Subcutaneous abdominal adipose tissue (tissue), 5 donors: ENCODE measurements at regions not wholly inside any gene's neighbourhood (a gene's known extent, or its start where the extent isn't known, plus 50 kb on each side); places are given as distances from the start of the nearest gene placed in this dataset.
"Not testable (repeated sequence)": the region's sequence is repeated elsewhere in the genome, so short reads cannot be mapped to it uniquely, and the experiment has no call there.

Source experiments
- H3K27ac ChIP-seq: one replicate; pipeline ENCODE4 v1.7.0; 2013; ENCODE audit warnings: low read depth, mild to moderate bottlenecking, inconsistent platforms, low read length, moderate library complexity
- H3K27me3 ChIP-seq, 5 donors: one replicate each; pipeline ENCODE4 v1.7.0; 2013; ENCODE audit warnings: low read length in 5 of 5, inconsistent platforms in 1 of 5; ENCODE audit not compliant: control insufficient read depth in 5 of 5, insufficient read depth in 4 of 5
- H3K36me3 ChIP-seq, 5 donors: one replicate each; pipeline ENCODE4 v1.7.0; 2013; ENCODE audit warnings: low read length in 5 of 5; ENCODE audit not compliant: control insufficient read depth in 5 of 5, insufficient read depth in 5 of 5
- H3K4me1 ChIP-seq, 5 donors: one replicate each; pipeline ENCODE4 v1.7.0; 2013; ENCODE audit warnings: low read length in 5 of 5, mild to moderate bottlenecking in 3 of 5, moderate library complexity in 1 of 5; ENCODE audit not compliant: control insufficient read depth in 5 of 5, insufficient read depth in 5 of 5
- H3K4me3 ChIP-seq, 5 donors: one replicate each; pipeline ENCODE4 v1.7.0; 2013; ENCODE audit warnings: low read length in 5 of 5, low read depth in 1 of 5
- H3K9ac ChIP-seq, 5 donors: one replicate each; pipeline ENCODE4 v1.7.0; 2013; ENCODE audit warnings: low read length in 5 of 5, mild to moderate bottlenecking in 4 of 5, moderate library complexity in 3 of 5
- H3K9me3 ChIP-seq, 5 donors: one replicate each; pipeline ENCODE4 v1.7.0; 2013; ENCODE audit warnings: low read length in 5 of 5; ENCODE audit not compliant: control insufficient read depth in 5 of 5
- donor health status: healthy.
- donor health status: healthy.
- donor health status: healthy.
- donor health status: healthy.
- donor health status: healthy.

- Histone ChIP-seq H3K9ac (no peak overlapping the region), H3K9me3 (peaks cover 0 to 3% (median 0%) of the 10 kb centered on the region in 5 donors), H3K27ac (no peak overlapping the region), H3K4me3 (no peak overlapping the region), H3K36me3 (no peaks in the 10 kb centered on the region), H3K4me1 (no peaks in the 10 kb centered on the region), H3K27me3 (peaks cover 0 to 2% (median 0%) of the 10 kb centered on the region in 5 donors)
Observed at GRCh38 chr15:38795471-38796245, 231.0 kb upstream of the RASGRP1 start.

- H3K36me3 ChIP-seq, result no peaks in the 10 kb centered on the region
- H3K4me1 ChIP-seq, result no peaks in the 10 kb centered on the region
- peaks cover 0 to 3% (median 0%) of the 10 kb centered on the region in 5 donors for H3K9me3 ChIP-seq
- peaks cover 0 to 2% (median 0%) of the 10 kb centered on the region in 5 donors for H3K27me3 ChIP-seq
- no peak overlapping the region for H3K4me3 ChIP-seq
- H3K27ac ChIP-seq, result no peak overlapping the region
- H3K9ac ChIP-seq, result no peak overlapping the region
Observed at GRCh38 chr15:38796589-38796988, 232.0 kb upstream of the RASGRP1 start.

- not testable (repeated sequence) for H3K27ac ChIP-seq, H3K9me3 ChIP-seq, H3K27me3 ChIP-seq, H3K9ac ChIP-seq, H3K4me1 ChIP-seq, H3K36me3 ChIP-seq, H3K4me3 ChIP-seq
Observed at GRCh38 chr15:38797506-38797905, 232.9 kb upstream of the RASGRP1 start.

GRCh38 chr15:38799202-38799601 lies 234.6 kb upstream of the RASGRP1 start:
- H3K9me3 ChIP-seq, result not testable (repeated sequence)

GRCh38 chr15:38809621-38810020 lies 245.0 kb upstream of the RASGRP1 start:
- no peak overlapping the region for H3K9ac ChIP-seq
- no peaks in the 10 kb centered on the region for H3K4me1 ChIP-seq
- H3K36me3 ChIP-seq, result no peaks in the 10 kb centered on the region
- no peaks in the 10 kb centered on the region for H3K27me3 ChIP-seq
- H3K4me3 ChIP-seq, result no peak overlapping the region
- no peak overlapping the region for H3K27ac ChIP-seq
- H3K9me3 ChIP-seq, result no peaks in the 10 kb centered on the region

More at GRCh38 chr15:38799202-38799601, 234.6 kb upstream of the RASGRP1 start:
- H3K4me1 ChIP-seq, H3K27ac ChIP-seq, H3K36me3 ChIP-seq, H3K27me3 ChIP-seq, H3K9ac ChIP-seq, H3K4me3 ChIP-seq: not testable (repeated sequence)

GRCh38 chr15:38810686-38811085 lies 246.1 kb upstream of the RASGRP1 start:
- Histone ChIP-seq H3K9me3 (no peaks in the 10 kb centered on the region), H3K4me1 (no peaks in the 10 kb centered on the region), H3K36me3 (no peaks in the 10 kb centered on the region), H3K27me3 (no peaks in the 10 kb centered on the region), H3K27ac (no peak overlapping the region), H3K9ac (no peak overlapping the region), H3K4me3 (no peak overlapping the region)

- H3K9ac ChIP-seq, H3K27me3 ChIP-seq, H3K4me3 ChIP-seq, H3K27ac ChIP-seq, H3K36me3 ChIP-seq, H3K9me3 ChIP-seq, H3K4me1 ChIP-seq: not testable (repeated sequence)
Observed at GRCh38 chr15:38814254-38814653, 249.6 kb upstream of the RASGRP1 start.

GRCh38 chr15:38814891-38815290 lies 250.3 kb upstream of the RASGRP1 start:
- no peak overlapping the region for H3K27ac ChIP-seq
- no peaks in the 10 kb centered on the region for H3K36me3 ChIP-seq
- H3K27me3 ChIP-seq, result no peaks in the 10 kb centered on the region
- no peaks in the 10 kb centered on the region for H3K9me3 ChIP-seq
- no peak overlapping the region for H3K4me3 ChIP-seq
- no peak overlapping the region for H3K9ac ChIP-seq
- H3K4me1 ChIP-seq, result peaks cover 0 to 7% (median 3%) of the 10 kb centered on the region in 5 donors

- Histone ChIP-seq H3K4me1 (peaks cover 0 to 7% (median 3%) of the 10 kb centered on the region in 5 donors), H3K9ac (no peak overlapping the region), H3K9me3 (no peaks in the 10 kb centered on the region), H3K27ac (no peak overlapping the region), H3K4me3 (peak overlapping the region in 3 of 5 donors; percentile 12 to 52 (median 46)), H3K27me3 (no peaks in the 10 kb centered on the region), H3K36me3 (no peaks in the 10 kb centered on the region)
Observed at GRCh38 chr15:38817427-38818156, 253.0 kb upstream of the RASGRP1 start.

- no peaks in the 10 kb centered on the region for H3K9me3 ChIP-seq
- H3K4me3 ChIP-seq, result peak overlapping the region in 3 of 5 donors; percentile 12 to 52 (median 46)
Observed at GRCh38 chr15:38818157-38818790, 253.7 kb upstream of the RASGRP1 start.

More at GRCh38 chr15:38818157-38818790, 253.7 kb upstream of the RASGRP1 start:
- no peak overlapping the region for H3K27ac ChIP-seq
- H3K27me3 ChIP-seq, result no peaks in the 10 kb centered on the region
- H3K36me3 ChIP-seq, result no peaks in the 10 kb centered on the region
- no peak overlapping the region for H3K9ac ChIP-seq
- H3K4me1 ChIP-seq, result peaks cover 0 to 8% (median 3%) of the 10 kb centered on the region in 5 donors
